GM23248 (cell line): ENCODE measurements at regions not wholly inside any gene's neighbourhood (a gene's known extent, or its start where the extent isn't known, plus 50 kb on each side); places are given as distances from the start of the nearest gene placed in this dataset.
A peak's percentile ranks its signal among the peaks of the same experiment; 100 is the strongest.

Source experiments
- DNase-seq: peaks from one replicate; pipeline ENCODE4 v3.0.0-alpha.2; 2015
- H2AFZ ChIP-seq: fragments of 200-600 bp; sonication (generic); 2 replicates; pipeline ENCODE4 v1.6.1; 2016; ENCODE audit warnings: antibody characterized with exemption
- H3F3A ChIP-seq: fragments of 200-600 bp; sonication (generic); 2 replicates; pipeline ENCODE4 v1.6.1; 2016; ENCODE audit warnings: mild to moderate bottlenecking, antibody characterized with exemption, mixed run types; ENCODE audit not compliant: insufficient read depth
- H3K27ac ChIP-seq: fragments of 200-600 bp; sonication (generic); 2 replicates; pipeline ENCODE4 v1.5.1; 2016; ENCODE audit warnings: mild to moderate bottlenecking
- H3K27me3 ChIP-seq: fragments of 200-600 bp; sonication (generic); replicated peaks from 2 replicates; pipeline ENCODE4 v1.6.1; 2016; ENCODE audit warnings: mild to moderate bottlenecking; ENCODE audit not compliant: insufficient read depth
- H3K36me3 ChIP-seq: fragments of 200-600 bp; sonication (generic); 2 replicates; pipeline ENCODE4 v1.6.1; 2016; ENCODE audit warnings: low read depth, mild to moderate bottlenecking
- H3K4me1 ChIP-seq: fragments of 200-600 bp; sonication (generic); 2 replicates; pipeline ENCODE4 v1.6.1; 2016; ENCODE audit warnings: mild to moderate bottlenecking; ENCODE audit not compliant: insufficient read depth
- H3K4me2 ChIP-seq: fragments of 200-600 bp; sonication (generic); one replicate; pipeline ENCODE4 v1.6.1; 2016; ENCODE audit warnings: mild to moderate bottlenecking; ENCODE audit not compliant: unreplicated experiment
- H3K4me3 ChIP-seq: fragments of 200-600 bp; sonication (generic); 2 replicates; pipeline ENCODE4 v1.5.1; 2016; ENCODE audit warnings: mild to moderate bottlenecking
- H3K79me2 ChIP-seq: fragments of 200-600 bp; sonication (generic); 2 replicates; pipeline ENCODE4 v1.6.1; 2016; ENCODE audit warnings: mild to moderate bottlenecking; ENCODE audit not compliant: insufficient read depth
- H3K9ac ChIP-seq: fragments of 200-600 bp; sonication (generic); 2 replicates; pipeline ENCODE4 v1.6.1; 2016; ENCODE audit warnings: mild to moderate bottlenecking
- H3K9me2 ChIP-seq: fragments of 200-600 bp; sonication (generic); 2 replicates; pipeline ENCODE4 v1.6.1; 2016; ENCODE audit warnings: mixed run types, mild to moderate bottlenecking, moderate library complexity; ENCODE audit not compliant: insufficient read depth
- H3K9me3 ChIP-seq: fragments of 200-600 bp; sonication (generic); one replicate; pipeline ENCODE4 v1.6.1; 2017; ENCODE audit warnings: low read depth
- H4K20me1 ChIP-seq: fragments of 200-600 bp; sonication (generic); 2 replicates; pipeline ENCODE4 v1.6.0; 2016; ENCODE audit not compliant: insufficient read depth
- EZH2 ChIP-seq: fragments of 200-600 bp; sonication (generic); IDR thresholded peaks from 2 replicates; pipeline ENCODE4 v1.6.1; 2018; ENCODE audit warnings: antibody characterized with exemption, mild to moderate bottlenecking; ENCODE audit not compliant: insufficient read depth, poor library complexity, severe bottlenecking
- EZH2phosphoT487 ChIP-seq: fragments of 200-600 bp; sonication (generic); IDR thresholded peaks from 2 replicates; pipeline ENCODE4 v1.6.1; 2018; ENCODE audit warnings: antibody characterized with exemption, moderate library complexity, mild to moderate bottlenecking, low read depth; ENCODE audit not compliant: insufficient read depth
- WGBS, 2 experiments: methylation state at CpG; one replicate each; pipeline ENCODE4 v1.1.6; 2015 to 2017; ENCODE audit warnings: low lambda C conversion rate in 2 of 2, low coverage in 1 of 2; ENCODE audit errors: missing lambda C conversion rate in 2 of 2; 5-methylcytosine and 5-hydroxymethylcytosine counted together
- in situ Hi-C: fragments of 300-500 bp; cut with MboI; formaldehyde crosslinking; loops from 2 replicates; pipeline ENCODE4 v1.15.0; 2020

DNA sequence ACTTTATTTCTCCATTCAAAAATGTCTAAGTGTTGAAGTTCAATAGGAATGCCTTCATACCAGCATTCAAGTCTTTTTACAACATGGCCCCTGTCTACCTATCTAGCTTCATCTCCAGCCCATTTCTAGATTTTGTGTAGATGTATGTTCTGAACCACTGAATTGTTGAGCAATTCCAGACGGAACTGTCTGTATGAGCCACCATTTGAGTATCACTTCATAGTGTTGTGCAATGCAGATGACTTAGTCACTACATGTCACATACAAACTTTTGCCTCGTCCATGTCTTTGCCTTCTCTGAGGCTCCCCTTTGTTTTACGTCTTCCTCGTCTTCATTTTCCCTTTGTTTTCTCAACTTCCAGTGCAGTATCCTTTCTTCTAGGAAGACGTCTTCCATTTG lies 118.1 kb downstream of the INHBA start:
- in situ Hi-C loops: no loop called here
- H3F3A ChIP-seq: peaks cover 14% of the 10 kb centered on the region
- peak; percentile 81 for DNase-seq

DNA sequence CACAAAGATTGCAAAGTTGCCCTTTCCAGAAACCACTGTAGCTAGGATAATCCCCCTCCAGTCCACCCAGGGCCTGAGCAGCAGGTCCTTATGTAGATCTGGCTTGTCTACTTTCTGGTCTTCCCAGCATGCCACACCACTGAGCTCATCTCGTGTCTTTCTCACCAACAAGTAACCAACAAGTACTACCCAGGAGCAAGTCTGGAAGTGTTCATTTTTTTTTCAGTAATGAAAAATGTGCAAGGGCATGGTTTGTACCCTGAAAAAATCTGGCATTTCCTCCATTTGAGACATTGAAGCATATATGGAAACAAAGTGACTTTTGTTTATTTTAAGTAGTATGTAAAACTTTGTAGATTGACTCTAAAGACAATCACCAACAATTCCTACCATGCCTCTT lies 120.8 kb downstream of the INHBA start:
- Histone ChIP-seq H3F3A (peaks cover 21% of the 10 kb centered on the region), H3K4me3 (no peak overlapping the region), H4K20me1 (no peaks in the 10 kb centered on the region), H3K36me3 (no peaks in the 10 kb centered on the region), H3K4me1 (peaks cover 21% of the 10 kb centered on the region), H2AFZ (no peak overlapping the region), H3K79me2 (no peaks in the 10 kb centered on the region), H3K9me3 (no peaks in the 10 kb centered on the region), H3K4me2 (no peak overlapping the region), H3K9me2 (peaks cover 3% of the 10 kb centered on the region; the same call in 1 of the 2 replicates), H3K27me3 (no peaks in the 10 kb centered on the region), H3K9ac (no peak overlapping the region), H3K27ac (no peak overlapping the region)
- 79 to 88% methylated on average over 1 of the region's 1 CpG for WGBS, 2 experiments
- TF ChIP-seq EZH2 (no peak), EZH2phosphoT487 (no peak)
- no peak for DNase-seq
- in situ Hi-C loops: no loop called here

More for the DNA sequence above, 118.1 kb downstream of the INHBA start:
- Histone ChIP-seq H3K4me2 (no peak overlapping the region), H3K9me3 (no peaks in the 10 kb centered on the region), H3K27ac (no peak overlapping the region), H3K36me3 (no peaks in the 10 kb centered on the region), H3K79me2 (no peaks in the 10 kb centered on the region), H4K20me1 (no peaks in the 10 kb centered on the region), H3K27me3 (no peaks in the 10 kb centered on the region), H2AFZ (no peak overlapping the region), H3K4me3 (no peak overlapping the region), H3K9me2 (peaks cover 3% of the 10 kb centered on the region; the same call in 1 of the 2 replicates), H3K4me1 (peaks cover 13% of the 10 kb centered on the region), H3K9ac (no peak overlapping the region)
- TF ChIP-seq EZH2: no peak
- TF ChIP-seq EZH2phosphoT487: no peak
- 38 to 44% methylated on average over 5 of the region's 5 CpGs for WGBS, 2 experiments

- H3K9me2 ChIP-seq: peaks cover 1% of the 10 kb centered on the region; the same call in 1 of the 2 replicates
- in situ Hi-C loops: no loop called here
- no peaks in the 10 kb centered on the region for H3K27me3 ChIP-seq
- 100% methylated on average over 1 of the region's 1 CpG for WGBS, 2 experiments
- no peaks in the 10 kb centered on the region for H3K36me3 ChIP-seq
- H3K4me3 ChIP-seq: no peak overlapping the region
- no peaks in the 10 kb centered on the region for H4K20me1 ChIP-seq
- no peaks in the 10 kb centered on the region for H3K9me3 ChIP-seq
- H3K4me1 ChIP-seq: peaks cover 21% of the 10 kb centered on the region
- no peak for DNase-seq
- no peak overlapping the region for H2AFZ ChIP-seq
- H3F3A ChIP-seq: peaks cover 21% of the 10 kb centered on the region
- no peak for TF ChIP-seq EZH2
- no peak for TF ChIP-seq EZH2phosphoT487
- no peaks in the 10 kb centered on the region for H3K79me2 ChIP-seq
- H3K4me2 ChIP-seq: peak overlapping the region; percentile 3
- H3K27ac ChIP-seq: peak overlapping the region; percentile 68; the same call in 1 of the 2 replicates
- H3K9ac ChIP-seq: no peak overlapping the region
Observed at GRCh38 chr7:41581041-41581440, 121.8 kb downstream of the INHBA start.

- H3K9me2 ChIP-seq: no peaks in the 10 kb centered on the region
- in situ Hi-C loops: no loop called here
- peak; percentile 89 for DNase-seq
- no peaks in the 10 kb centered on the region for H4K20me1 ChIP-seq
- H3K4me1 ChIP-seq: peaks cover 21% of the 10 kb centered on the region
- H3K36me3 ChIP-seq: no peaks in the 10 kb centered on the region
- H3K27me3 ChIP-seq: no peaks in the 10 kb centered on the region
- H3F3A ChIP-seq: peaks cover 21% of the 10 kb centered on the region
- H3K4me3 ChIP-seq: no peak overlapping the region; the same call in 1 of the 2 replicates
- H3K9ac ChIP-seq: 0 out of 2 replicates have a peak overlapping the region, but pooled peaks have one; percentile 29
- peak overlapping the region; percentile 68 for H3K27ac ChIP-seq
- no peaks in the 10 kb centered on the region for H3K79me2 ChIP-seq
- H2AFZ ChIP-seq: no peak overlapping the region
- TF ChIP-seq EZH2: no peak
- peak; percentile 84; the same call in 1 of the 2 replicates for TF ChIP-seq EZH2phosphoT487
- no peaks in the 10 kb centered on the region for H3K9me3 ChIP-seq
- 42 to 54% methylated on average over 3 of the region's 3 CpGs for WGBS, 2 experiments
- H3K4me2 ChIP-seq: peak overlapping the region; percentile 48
Observed at GRCh38 chr7:41579961-41580935, 122.6 kb downstream of the INHBA start.
